GM21576 (cell line): ENCODE measurements at regions not wholly inside any gene's neighbourhood (a gene's known extent, or its start where the extent isn't known, plus 50 kb on each side); places are given as distances from the start of the nearest gene placed in this dataset.
"Not testable (repeated sequence)": the region's sequence is repeated elsewhere in the genome, so short reads cannot be mapped to it uniquely, and the experiment has no call there.

Experiments
- ATAC-seq: cut with Tn5 transposase; IDR thresholded peaks from one replicate; pipeline ENCODE4 v1.9.1; 2021; ENCODE audit warnings: mild to moderate bottlenecking, moderate library complexity; ENCODE audit not compliant: unreplicated experiment

DNA sequence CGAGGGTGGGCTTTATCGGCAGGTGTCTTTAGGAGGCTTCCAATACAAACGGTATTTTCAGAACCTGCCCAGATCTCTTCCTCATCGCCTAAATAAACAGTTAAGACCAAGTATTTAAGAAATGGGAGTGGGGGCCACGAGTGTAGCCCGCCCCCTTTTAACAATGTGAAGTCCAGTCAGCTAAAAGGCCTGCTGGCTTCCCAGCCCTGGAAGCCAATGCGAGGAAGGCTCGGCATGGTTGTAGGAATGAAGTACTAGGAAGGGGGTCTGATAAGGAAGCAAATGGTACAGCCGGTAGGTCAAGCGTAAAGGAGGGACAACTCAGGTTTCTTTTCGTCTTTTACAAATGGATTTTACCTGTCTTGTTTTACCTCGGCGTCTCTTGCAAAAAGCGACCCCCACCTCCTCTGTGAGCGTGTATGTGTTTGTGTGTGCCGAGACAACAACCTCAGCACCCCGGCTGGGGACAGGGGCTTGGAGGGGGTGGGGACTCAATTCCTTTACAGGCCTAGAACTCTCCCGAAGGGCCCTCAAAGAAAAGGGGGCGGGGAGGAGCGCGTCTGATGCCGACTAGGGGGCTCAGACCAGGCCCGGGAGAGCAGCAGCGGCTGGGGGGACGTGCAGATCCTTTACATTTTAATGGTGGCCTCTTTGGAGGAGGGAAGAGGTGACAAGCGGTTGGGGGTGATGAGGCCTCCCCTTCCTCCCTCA lies 147.6 kb downstream of the GPR85 start:
- ATAC-seq, result no peak

DNA sequence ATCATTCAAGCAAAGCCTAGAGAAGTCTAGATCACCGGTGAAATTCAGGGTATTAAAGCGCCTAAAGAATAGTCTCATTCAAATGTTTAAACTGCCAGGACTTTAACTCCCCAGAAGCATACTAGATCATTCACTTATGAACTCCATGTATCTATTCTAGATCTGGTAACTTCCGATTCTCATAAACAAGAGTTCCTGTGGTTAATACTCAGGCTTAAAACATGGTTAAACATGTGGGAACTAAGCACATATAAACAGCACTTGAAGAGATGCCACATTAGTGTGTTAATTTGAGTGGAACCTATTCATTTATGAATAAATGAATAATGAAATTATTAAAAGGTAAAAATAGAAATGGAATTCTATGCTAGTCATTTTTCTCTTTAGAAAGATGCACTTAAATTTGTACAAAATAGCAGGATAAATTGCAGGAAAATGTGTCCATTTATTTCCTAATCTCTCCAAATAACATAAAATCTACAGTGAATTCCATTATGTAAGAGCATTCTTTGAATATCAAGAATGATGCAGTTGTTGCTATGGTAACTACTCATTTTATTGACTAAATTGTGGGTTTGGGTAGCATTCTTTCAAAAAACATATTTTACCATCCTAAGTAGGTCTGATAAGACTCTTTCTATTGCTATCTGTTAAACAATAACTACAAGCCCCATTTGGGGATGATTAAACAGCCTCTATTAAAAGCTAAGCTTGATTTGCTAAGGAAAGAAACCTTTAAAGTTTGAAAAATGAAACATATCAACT lies 147.6 kb upstream of the TMEM168 start:
- ATAC-seq, result no peak

GRCh38 chr7:112933598-112933997 lies 143.4 kb upstream of the TMEM168 start:
- ATAC-seq, result no peak

GRCh38 chr7:112930787-112931186 lies 140.6 kb upstream of the TMEM168 start:
- ATAC-seq, result no peak

DNA sequence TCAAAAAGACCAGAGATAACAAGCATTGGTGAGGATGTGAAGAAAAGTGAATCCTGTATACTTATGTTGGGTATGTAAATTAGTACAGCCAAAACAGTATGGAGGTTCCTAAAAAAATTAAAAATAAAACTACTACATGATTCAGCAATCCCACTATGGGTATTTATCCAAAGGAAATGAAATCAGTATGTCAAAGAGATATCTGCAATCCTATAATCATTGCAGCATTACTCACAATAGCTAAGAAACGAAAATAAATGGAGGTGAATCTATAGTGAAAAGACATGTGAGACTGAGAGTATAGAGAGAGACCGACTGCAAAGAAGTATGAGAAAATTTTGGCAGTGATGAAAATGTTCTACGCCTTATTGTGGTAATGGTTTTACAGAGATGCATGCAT lies 139.2 kb upstream of the TMEM168 start:
- no peak for ATAC-seq

GRCh38 chr7:112926018-112926417 lies 135.8 kb upstream of the TMEM168 start:
- ATAC-seq, result no peak

- ATAC-seq, result not testable (repeated sequence)
Measured at GRCh38 chr7:112922546-112922945, 132.4 kb upstream of the TMEM168 start.

DNA sequence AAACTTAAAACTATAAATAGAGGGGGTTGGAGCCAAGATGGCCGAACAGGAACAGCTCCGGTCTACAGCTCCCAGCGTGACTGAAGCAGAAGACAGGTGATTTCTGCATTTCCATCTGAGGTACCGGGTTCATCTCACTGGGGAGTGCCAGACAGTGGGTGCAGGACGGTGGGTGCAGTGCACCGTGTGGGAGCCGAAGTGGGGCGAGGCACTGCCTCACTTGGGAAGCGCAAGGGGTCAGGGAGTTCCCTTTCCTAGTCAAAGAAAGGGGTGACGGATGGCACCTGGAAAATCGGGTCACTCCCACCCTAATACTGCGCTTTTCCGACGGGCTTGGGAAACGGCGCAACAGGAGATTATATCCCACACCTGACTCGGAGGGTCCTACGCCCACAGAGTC lies 126.2 kb upstream of the TMEM168 start:
- ATAC-seq, result not testable (repeated sequence)

DNA sequence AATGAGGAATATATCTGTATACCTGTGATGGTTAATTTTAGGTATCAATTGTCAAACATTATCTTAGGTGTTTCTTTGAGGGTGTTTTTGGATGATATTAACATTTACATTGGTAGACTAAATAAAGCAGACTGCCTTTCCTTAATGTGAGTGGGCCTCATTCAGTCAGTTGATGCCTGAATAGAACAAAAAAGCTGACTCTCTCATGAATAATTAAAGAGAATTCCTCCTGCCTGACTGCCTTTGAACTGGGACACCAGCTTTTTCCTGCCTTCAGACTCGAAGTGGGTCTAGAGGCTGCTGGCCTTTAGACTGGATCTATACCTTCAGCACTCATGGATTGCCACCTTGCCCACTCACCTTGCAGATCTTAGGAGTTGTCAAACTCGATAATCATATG lies 117.9 kb upstream of the TMEM168 start:
- ATAC-seq, result no peak

DNA sequence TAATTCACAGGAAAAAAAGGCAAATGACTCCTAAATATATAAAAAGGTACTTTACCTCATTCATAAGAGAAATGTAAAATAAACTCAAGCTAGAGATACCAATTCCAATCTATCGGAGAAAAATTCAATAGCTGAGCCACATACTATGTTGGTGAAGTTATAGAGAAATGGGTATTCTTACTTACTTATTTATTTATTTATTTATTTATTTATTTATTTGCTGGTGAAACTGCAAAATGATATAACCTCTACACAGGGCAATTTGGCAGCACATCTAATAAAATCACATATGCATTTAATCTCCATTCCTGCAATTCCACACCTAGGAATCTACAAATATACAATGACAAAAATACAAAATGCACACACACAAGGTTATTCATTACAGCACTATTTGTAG lies 117.5 kb upstream of the TMEM168 start:
- ATAC-seq, result no peak

DNA sequence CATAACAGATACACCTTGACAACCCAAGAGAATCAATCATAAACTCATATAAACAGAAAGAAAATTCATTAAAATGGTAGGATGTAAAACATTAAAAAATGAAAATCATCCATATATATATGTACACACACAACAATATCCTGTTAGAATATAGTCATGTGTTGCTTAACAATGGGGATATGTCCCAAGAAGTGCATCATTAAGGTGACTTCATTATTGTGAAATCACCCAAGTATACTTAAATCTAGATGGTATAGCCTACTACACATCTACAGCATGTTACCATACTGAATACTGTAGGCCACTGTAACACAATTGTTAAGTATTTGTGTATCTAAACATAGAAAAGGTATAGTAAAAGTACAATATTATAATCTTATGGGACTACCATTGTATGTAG lies 115.8 kb upstream of the TMEM168 start:
- no peak for ATAC-seq

DNA sequence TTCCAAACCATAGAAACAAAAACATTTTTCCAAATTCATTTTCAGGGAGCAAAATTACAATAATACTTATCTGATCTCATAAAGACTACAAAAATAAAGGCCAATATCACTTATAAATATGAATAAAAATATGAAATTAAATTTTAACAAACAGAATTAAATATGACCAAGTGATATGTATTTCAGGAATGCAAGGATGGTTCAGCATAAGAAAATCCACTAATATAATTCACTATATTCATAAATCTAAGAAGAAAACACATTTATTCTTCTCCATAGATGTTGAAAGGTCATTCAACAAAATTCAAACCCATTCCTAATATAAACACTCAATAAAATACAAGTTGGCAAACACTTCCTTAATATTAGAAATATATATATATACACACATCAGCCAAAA lies 115.2 kb upstream of the TMEM168 start:
- no peak for ATAC-seq

- ATAC-seq, result peak; percentile 77
Measured at GRCh38 chr7:112898432-112899290, 108.5 kb upstream of the TMEM168 start.

DNA sequence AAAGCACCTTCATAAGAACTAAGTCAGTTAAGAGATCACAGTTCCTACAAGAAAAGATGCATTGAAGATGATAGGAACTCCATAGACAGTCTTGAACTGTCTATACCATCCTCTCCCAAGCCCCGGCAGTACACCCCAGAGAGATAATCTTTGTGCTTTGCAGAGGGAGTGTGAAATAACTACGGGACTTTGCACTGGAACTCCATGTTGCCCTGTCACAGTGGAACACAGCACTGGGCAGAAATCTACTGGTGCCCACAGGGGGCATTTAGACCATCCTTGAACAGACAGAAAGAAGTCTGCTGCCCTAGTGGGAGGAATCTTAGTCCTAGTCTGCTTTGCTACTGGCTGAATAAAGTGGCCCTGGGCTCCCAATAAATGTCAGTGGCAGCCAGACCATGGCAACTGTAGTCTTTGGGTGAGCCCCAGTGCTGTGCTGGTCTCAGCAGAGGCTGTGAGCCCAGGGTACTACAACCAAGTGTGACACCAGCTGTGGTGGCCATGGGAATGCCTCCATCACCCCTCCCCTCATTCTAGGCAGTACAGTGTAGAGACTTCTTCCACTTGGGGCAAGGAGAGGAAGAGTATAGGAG lies 107.7 kb upstream of the TMEM168 start:
- ATAC-seq, result no peak

DNA sequence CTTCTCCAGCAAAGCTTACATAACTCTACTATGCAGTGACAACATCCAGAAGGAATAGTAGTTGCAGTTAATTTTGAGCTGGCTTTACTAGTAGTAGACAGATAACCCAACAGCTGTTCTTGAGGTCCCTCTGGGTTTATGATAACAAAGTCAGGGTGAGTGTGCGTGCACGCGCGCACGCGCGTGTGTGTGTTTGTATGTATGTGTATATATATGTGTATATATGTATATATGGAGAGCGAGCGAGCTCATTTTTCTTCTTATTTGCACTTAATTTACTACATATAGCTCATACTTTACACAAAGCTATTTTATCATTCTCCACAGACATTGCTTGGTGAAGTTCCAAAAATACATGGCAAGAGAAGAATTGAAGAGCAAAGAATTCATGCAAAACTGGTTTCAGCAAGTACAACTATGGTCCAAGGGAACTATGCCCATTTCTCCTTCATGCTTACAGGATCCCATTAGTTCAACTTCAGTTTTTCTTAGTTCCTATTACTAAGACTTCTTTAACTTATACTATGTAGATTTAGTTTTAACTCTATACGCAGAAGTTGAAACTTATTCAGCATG lies 105.9 kb upstream of the TMEM168 start:
- ATAC-seq, result no peak

- ATAC-seq, result no peak
Measured at GRCh38 chr7:112892263-112892662, 102.1 kb upstream of the TMEM168 start.

- ATAC-seq, result no peak
Measured at GRCh38 chr7:112891698-112892097, 101.5 kb upstream of the TMEM168 start.

GRCh38 chr7:112889834-112890438 lies 99.7 kb upstream of the TMEM168 start:
- no peak for ATAC-seq

GRCh38 chr7:112889268-112889667 lies 99.1 kb upstream of the TMEM168 start:
- no peak for ATAC-seq

DNA sequence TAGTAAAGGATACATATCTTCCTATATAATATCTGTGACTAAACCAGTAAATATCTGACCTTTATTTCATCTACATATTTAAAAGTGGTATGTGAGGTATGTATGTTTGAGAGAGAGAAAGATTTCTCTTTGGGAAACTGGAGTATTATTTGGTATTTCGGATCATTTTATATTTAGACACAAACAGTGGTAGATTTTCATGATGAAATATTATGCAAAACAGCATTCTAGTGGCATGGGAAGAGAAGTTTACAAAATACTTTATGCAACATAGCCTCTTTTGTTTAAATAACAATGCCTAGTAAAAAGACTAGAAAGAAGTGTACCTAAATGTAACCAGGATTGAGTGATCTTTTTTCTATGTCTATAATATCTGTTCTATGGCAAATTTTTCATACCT lies 98.6 kb upstream of the TMEM168 start:
- ATAC-seq, result no peak
